T follicular helper cell (primary cell): ENCODE measurements at regions not wholly inside any gene's neighbourhood (a gene's known extent, or its start where the extent isn't known, plus 50 kb on each side); places are given as distances from the start of the nearest gene placed in this dataset.

Source experiments
- DNase-seq: peaks from one replicate; pipeline ENCODE4 v3.0.0-alpha.2; 2020; ENCODE audit warnings: low read depth

GRCh38 chr6:130765181-130765727, 62.0 kb upstream of the SMLR1 start:
- no peak for DNase-seq

DNA sequence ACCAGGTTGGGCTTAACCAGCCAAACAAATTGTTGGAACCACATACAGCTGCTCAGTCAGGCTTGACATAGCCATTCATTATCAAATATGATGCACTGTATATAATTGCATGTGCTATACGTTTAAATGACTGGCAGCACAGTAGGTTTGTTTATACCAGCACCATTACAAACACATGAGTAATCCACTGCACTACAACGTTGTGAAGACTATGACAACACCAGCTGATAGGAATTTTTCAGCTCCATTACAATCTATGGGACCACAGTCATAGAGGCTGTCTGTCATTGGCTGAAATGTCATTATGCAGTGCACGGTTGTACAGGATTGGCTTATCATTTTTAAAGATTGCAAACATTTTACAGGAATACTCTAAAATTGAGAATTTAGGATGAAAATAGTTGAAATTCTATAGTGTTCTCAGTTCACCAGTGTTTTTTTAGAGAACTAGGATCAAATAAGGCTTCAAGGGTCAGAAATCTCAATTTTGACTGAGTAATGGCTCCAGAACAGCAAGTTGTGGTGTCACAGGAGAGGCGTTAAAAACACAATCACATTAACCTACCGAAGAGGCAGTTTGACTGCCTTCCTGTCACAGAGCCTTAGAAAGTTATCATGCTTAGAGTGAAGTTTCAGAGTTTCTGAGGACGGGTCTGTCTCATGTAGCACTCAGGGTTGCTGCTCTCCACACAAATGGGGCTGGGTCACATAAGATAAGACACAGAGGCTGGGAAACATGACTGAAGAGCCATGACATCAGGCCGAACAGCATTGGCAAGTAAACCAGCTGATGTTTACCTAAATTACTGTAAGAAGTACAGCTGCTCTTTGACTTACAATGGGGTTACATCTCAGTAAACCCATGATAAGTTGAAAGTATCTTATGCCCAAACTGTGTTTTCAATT, 60.7 kb upstream of the SMLR1 start:
- no peak for DNase-seq

- DNase-seq, result no peak
Measured at GRCh38 chr6:130769861-130770260, 57.3 kb upstream of the SMLR1 start.

- DNase-seq, result no peak
Measured at GRCh38 chr6:130771741-130772140, 55.5 kb upstream of the SMLR1 start.

- no peak for DNase-seq
Measured at GRCh38 chr6:130773860-130774259, 53.3 kb upstream of the SMLR1 start.

GRCh38 chr6:130775411-130776012, 51.7 kb upstream of the SMLR1 start:
- no peak for DNase-seq

DNA sequence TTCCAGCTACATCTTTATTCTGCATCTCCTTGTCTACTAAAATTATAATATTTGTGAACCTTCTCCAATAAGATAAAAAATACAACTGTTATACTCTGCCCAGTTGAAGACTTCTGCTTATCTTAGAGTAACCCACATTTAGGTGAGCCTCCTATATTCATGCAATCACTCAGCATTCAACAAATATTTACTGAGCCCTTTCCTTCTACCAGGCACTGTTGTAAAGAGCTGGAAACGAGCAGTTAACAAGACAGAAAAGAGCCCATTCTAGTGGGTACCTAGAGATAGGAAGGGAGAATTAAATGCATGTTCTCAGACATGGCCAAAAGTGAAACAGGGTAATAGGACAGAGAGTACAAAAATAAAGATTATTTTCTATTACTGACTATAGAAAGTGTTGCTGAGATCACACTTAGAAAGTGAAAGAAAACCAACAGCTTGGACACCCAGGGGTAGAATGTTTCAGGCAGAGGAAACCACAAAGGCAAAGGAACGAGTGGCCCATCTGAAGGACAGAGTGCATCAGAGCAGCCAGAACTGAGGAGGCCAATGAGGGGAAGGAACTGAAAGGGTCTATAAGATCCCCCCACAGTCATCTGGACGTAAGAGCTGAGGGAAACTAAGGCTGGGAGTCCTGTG, 50.8 kb upstream of the SMLR1 start:
- no peak for DNase-seq
